ENCODE measurements at regions not wholly inside any gene's neighbourhood (a gene's known extent, or its start where the extent isn't known, plus 50 kb on each side); places are given as distances from the start of the nearest gene placed in this dataset.

DNA sequence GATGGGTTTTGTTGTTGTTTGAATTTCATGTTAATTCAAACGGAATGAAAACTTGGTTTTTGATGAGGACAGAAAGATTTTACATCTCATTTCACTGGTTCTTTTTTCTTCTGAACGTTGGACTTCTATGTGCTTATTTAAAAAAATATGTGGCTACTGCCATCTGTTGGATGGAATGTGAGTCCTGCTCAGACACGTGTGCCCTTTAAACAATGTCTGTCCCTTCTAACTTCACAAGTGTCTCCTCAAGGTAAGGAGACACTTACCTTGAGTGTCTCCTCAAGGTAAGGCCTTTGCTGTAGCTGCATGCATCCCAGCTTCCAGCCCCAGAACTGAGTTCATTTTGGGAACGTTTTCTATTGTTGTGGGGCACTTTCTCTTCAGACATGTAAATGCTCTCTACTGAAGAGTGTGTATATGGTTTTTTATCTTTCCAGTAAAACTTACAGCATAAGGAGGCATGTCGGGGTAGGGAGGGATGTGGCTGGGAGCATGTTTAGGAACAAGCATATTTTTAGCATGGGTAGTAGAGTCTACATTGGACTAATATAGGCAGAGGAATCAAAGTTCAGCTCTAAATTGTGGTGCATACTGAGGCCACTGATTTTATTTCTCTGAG lies 63.1 kb upstream of the UBE3A start:
- DNase-seq = peak; percentile 26

DNA sequence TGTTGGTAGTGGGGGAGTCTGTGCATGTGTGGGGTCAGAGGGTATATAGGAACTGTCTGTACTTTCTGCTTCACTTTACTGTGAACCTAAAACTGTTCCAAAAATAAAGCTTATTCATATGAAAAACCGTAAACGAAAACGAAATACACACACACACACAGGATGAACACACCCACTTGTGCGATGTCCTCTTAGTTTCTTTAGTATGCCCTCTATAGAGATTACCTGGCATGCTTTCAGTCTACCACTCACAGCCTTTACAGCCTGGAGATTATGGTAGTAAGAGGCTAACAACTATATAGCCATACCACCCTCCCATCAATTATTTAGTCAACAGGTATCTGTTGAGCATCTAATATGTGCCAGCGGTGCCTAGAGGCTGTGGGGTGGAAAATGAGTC lies 60.0 kb upstream of the UBE3A start:
- no peak for DNase-seq

DNA sequence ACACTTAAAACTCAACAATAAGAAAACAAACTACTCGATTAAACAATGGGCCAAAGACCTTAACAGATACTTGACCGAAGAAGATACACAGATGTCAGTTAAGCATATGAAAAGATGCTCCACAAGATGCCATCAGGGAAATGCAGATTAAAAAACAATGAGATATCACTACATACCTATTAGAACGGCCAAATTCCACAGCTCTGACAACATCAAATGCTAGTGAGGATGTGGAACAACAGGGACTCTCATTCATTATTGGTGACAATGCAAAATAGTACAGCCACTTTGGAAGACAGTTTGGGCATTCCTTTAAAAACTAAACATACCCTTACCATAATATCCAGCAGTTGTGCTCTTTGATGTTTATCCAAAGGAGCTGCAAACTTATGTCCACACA lies 59.1 kb upstream of the UBE3A start:
- no peak for DNase-seq

DNA sequence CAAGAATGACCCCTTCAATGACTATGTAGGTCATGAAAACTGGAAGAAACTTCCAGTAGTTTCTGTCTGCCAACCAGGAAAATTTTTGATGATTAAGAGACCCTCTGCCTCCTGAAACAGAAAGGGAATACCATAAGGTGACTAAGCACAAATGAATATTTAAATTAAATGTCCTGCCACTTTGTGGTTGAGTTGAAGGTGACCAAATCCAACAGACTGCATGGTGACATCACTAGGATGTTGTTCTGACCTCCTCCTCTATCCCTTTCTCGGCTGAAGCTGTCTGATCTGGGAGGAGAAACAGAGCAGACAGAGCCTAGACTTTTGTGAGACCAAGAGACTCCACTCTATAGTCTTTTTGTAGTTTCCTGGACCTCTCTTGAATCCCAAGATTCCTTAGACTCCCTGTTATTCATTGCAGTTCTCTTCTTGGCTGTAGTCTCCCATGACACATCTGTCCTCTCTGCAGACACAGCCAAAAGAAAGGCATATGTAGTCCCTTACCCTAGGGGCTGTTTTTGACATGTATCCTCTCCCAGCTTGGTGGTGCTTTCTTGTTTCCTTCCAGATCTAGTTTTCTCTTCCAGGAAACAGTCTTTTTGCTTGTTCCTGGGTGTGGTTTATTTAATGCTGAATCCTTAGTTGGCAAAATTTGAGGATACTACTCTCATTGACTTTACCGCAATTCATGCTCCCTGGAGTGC lies 55.2 kb upstream of the UBE3A start:
- no peak for DNase-seq

DNA sequence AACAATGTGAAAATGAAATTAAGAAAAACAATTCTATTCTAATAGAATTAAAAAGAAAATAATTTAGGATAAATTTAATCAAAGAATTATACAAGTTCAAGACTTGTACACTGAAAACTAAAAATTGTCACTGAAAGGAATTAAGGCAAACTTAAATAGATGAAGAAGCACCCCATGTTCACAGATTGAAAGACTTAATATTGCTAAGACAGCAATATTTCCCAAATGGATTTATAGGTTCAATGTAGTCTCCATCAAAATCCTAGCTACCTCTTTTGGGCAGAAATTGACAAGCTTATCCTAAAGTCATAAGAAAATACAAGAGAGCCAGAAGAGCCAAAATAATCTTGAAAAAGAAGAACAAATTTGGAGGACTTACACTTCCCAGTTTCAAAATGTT lies 53.5 kb upstream of the UBE3A start:
- no peak for DNase-seq
